ENCODE measurements at regions not wholly inside any gene's neighbourhood (a gene's known extent, or its start where the extent isn't known, plus 50 kb on each side); places are given as distances from the start of the nearest gene placed in this dataset.

- Mint-ChIP-seq H3K9me3 (no peaks in the 10 kb centered on the region), H3K27ac (no peak overlapping the region), H3K36me3 (no peaks in the 10 kb centered on the region), H3K27me3 (peaks cover 22% of the 10 kb centered on the region), H3K4me1 (ENCODE audit: unreplicated experiment) (peaks cover 21% of the 10 kb centered on the region), H3K4me3 (no peak overlapping the region)
- TF ChIP-seq, protein P1, sequence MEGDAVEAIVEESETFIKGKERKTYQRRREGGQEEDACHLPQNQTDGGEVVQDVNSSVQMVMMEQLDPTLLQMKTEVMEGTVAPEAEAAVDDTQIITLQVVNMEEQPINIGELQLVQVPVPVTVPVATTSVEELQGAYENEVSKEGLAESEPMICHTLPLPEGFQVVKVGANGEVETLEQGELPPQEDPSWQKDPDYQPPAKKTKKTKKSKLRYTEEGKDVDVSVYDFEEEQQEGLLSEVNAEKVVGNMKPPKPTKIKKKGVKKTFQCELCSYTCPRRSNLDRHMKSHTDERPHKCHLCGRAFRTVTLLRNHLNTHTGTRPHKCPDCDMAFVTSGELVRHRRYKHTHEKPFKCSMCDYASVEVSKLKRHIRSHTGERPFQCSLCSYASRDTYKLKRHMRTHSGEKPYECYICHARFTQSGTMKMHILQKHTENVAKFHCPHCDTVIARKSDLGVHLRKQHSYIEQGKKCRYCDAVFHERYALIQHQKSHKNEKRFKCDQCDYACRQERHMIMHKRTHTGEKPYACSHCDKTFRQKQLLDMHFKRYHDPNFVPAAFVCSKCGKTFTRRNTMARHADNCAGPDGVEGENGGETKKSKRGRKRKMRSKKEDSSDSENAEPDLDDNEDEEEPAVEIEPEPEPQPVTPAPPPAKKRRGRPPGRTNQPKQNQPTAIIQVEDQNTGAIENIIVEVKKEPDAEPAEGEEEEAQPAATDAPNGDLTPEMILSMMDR (conservative IDR thresholded peaks at IDR 0.05), result no peak
- DNase-seq (ENCODE audit: extremely low spot score, unreplicated experiment), result no peak
Observed at GRCh38 chr15:69902414-69903062, 195.2 kb downstream of the TLE3 start.

- no peak for DNase-seq (ENCODE audit: extremely low spot score, unreplicated experiment)
- no peak overlapping the region for H3K27ac Mint-ChIP-seq
- TF ChIP-seq, protein P1 (conservative IDR thresholded peaks at IDR 0.05), result no peak
- no peaks in the 10 kb centered on the region for H3K36me3 Mint-ChIP-seq
- no peak overlapping the region for H3K4me3 Mint-ChIP-seq
- no peaks in the 10 kb centered on the region for H3K9me3 Mint-ChIP-seq
- H3K4me1 Mint-ChIP-seq (ENCODE audit: unreplicated experiment), result peaks cover 21% of the 10 kb centered on the region
- peaks cover 28% of the 10 kb centered on the region for H3K27me3 Mint-ChIP-seq
Observed at GRCh38 chr15:69903470-69904469, 193.9 kb downstream of the TLE3 start.

DNA sequence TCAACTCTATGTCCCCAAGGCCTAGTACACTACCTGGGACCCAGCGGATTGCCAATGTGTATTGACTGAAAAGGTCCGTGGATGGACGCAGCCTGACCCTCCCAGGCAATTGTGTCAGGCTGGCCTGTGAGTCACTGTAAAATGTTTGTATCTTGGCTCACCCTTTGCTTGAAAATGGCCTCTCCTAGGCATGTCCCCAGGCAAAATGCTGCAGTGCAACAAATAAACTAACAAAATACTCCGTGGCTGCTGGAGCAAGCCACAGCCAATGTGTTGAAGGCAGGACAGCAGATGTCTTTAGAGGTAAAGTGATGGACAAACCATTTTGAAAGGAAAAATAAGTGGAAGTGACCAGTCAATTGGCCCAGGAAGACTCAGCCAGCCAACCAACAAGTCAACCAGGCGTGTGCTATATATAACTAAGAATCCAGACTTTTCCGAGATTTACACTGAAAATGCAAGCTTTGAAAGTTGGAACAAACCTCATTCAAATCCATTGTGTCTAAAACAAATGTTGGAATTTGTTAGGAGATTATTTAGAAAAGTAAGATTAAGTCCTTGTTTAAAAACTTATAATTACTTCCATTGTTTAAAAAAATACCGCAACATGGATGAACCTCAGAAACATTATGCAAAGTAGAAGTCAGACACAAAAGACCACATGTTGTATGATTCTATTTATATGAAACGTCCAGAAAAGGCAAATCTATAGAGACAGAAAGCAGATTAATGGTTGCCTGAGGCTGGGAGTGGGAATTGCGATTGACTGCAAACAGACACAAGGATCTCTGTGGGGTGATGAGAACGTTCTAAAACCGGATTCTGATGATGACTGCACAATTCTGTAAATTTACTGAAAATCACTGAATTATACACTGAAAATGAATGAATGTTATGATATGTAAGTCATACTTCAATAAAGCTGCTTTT, 191.2 kb downstream of the TLE3 start:
- peaks cover 6% of the 10 kb centered on the region for H3K9me3 Mint-ChIP-seq
- peaks cover 38% of the 10 kb centered on the region for H3K27me3 Mint-ChIP-seq
- DNase-seq (ENCODE audit: extremely low spot score, unreplicated experiment), result no peak
- no peak overlapping the region for H3K4me3 Mint-ChIP-seq
- no peak overlapping the region for H3K27ac Mint-ChIP-seq
- peaks cover 29% of the 10 kb centered on the region for H3K4me1 Mint-ChIP-seq (ENCODE audit: unreplicated experiment)
- TF ChIP-seq, protein P1 (conservative IDR thresholded peaks at IDR 0.05), result no peak
- H3K36me3 Mint-ChIP-seq, result no peaks in the 10 kb centered on the region

DNA sequence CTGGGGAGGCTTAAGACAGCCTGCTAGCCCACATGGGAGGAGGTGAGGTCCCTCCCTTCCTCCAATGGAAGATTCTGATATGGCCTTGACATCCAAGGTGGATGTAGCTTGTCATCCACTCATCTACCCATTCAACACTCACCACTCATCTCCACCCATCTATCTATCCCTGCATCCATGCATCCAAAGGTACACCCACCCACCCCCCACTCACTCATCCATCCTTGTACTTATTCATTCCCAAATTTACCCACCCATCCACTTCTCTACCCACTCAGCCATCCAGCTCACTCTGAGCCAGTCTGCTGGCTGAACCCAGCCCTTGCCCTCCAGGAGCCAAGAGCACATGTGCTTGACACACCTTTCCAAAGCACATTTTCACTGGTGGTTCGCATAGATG, 189.7 kb downstream of the TLE3 start:
- peaks cover 33% of the 10 kb centered on the region for H3K27me3 Mint-ChIP-seq
- TF ChIP-seq, protein P1 (conservative IDR thresholded peaks at IDR 0.05), result no peak
- peaks cover 32% of the 10 kb centered on the region for H3K4me1 Mint-ChIP-seq (ENCODE audit: unreplicated experiment)

More for the DNA sequence above, 189.7 kb downstream of the TLE3 start:
- no peak overlapping the region for H3K4me3 Mint-ChIP-seq
- peaks cover 6% of the 10 kb centered on the region for H3K9me3 Mint-ChIP-seq
- no peaks in the 10 kb centered on the region for H3K36me3 Mint-ChIP-seq
- no peak overlapping the region for H3K27ac Mint-ChIP-seq
- no peak for DNase-seq (ENCODE audit: extremely low spot score, unreplicated experiment)

Measured in type B pancreatic cell (in vitro differentiated cells).